K562 (cell line): ENCODE measurements at regions not wholly inside any gene's neighbourhood (a gene's known extent, or its start where the extent isn't known, plus 50 kb on each side); places are given as distances from the start of the nearest gene placed in this dataset.

Experiments
- SPI1 ChIP-seq: IDR thresholded peaks from 2 replicates; pipeline ENCODE4 v1.6.1; 2011; ENCODE audit warnings: low read depth, low read length, control low read depth, borderline replicate concordance
- SREBF1 ChIP-seq: fragments of 150-350 bp; IDR thresholded peaks from 2 replicates; pipeline ENCODE4 v1.6.1; 2014; ENCODE audit warnings: antibody characterized with exemption, low read depth, low read length, borderline replicate concordance
- ZNF431 ChIP-seq: sonication (generic); formaldehyde crosslinking; IDR thresholded peaks from 2 replicates; pipeline ENCODE4 v1.8.0; 2022; ENCODE audit warnings: mild to moderate bottlenecking, missing genetic modification reagents
- ZNF584 ChIP-seq: fragments of 200-800 bp; sonication (Bioruptor generic); IDR thresholded peaks from 2 replicates; pipeline ENCODE4 v1.6.1; 2016; ENCODE audit warnings: low read depth, mild to moderate bottlenecking, missing genetic modification characterization, missing compliant biosample characterization
- TF ChIP-seq, protein P1 (sequence below): fragments of 200-600 bp; sonication (generic); IDR thresholded peaks from one replicate; pipeline ENCODE4 v1.6.1; 2012; ENCODE audit warnings: mild to moderate bottlenecking, low read depth, low read length, inconsistent platforms
- TF ChIP-seq, protein P2 (sequence below): fragments of 250-450 bp; sonication (Bioruptor Pico); IDR thresholded peaks from 2 replicates; pipeline ENCODE4 v1.5.0; 2021
- TF ChIP-seq, protein P3 (sequence below), 2 experiments: fragments of 200-800 bp in 1 of 2; sonication (Bioruptor generic) in 1 of 2; sonication (generic) in 1 of 2; formaldehyde crosslinking in 1 of 2; IDR thresholded peaks in 1 of 2; conservative IDR thresholded peaks in 1 of 2; 2 replicates each; pipeline versions ENCODE4 v1.5.0 to v1.6.1; 2016 to 2020; ENCODE audit warnings: missing compliant biosample characterization in 1 of 2, missing genetic modification characterization in 1 of 2, missing genetic modification reagents in 1 of 2
- TF ChIP-seq, protein P4 (sequence below): fragments of 250-450 bp; sonication (Bioruptor Pico); IDR thresholded peaks from 2 replicates; pipeline ENCODE4 v1.4.0; 2020; ENCODE audit warnings: mild to moderate bottlenecking, moderate library complexity
- TF ChIP-seq, protein P5 (sequence below): sonication (generic); formaldehyde crosslinking; IDR thresholded peaks from 2 replicates; pipeline ENCODE4 v1.8.0; 2022; ENCODE audit warnings: missing genetic modification reagents, mild to moderate bottlenecking, borderline replicate concordance

DNA sequence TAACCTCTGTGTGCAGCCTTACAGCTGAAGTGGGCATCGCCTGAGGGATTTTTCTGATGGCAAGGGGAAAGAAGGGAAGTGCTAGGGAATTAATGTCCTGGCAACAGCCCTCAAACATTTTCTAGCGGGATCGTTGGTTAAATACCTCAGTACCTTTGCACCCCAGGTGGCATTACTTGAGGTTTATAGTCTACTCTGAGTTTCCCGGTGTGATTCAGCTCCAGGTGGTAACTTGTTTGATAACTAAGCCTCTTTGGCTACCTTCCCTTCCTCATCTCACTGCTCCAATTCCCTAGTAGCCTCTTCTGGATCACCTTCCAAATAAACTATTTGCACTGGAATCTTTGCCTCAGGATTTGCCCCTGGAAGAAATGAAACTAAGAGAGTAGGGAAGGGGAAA lies 237.0 kb upstream of the SSTR1 start (continued):
- TF ChIP-seq, protein P1, sequence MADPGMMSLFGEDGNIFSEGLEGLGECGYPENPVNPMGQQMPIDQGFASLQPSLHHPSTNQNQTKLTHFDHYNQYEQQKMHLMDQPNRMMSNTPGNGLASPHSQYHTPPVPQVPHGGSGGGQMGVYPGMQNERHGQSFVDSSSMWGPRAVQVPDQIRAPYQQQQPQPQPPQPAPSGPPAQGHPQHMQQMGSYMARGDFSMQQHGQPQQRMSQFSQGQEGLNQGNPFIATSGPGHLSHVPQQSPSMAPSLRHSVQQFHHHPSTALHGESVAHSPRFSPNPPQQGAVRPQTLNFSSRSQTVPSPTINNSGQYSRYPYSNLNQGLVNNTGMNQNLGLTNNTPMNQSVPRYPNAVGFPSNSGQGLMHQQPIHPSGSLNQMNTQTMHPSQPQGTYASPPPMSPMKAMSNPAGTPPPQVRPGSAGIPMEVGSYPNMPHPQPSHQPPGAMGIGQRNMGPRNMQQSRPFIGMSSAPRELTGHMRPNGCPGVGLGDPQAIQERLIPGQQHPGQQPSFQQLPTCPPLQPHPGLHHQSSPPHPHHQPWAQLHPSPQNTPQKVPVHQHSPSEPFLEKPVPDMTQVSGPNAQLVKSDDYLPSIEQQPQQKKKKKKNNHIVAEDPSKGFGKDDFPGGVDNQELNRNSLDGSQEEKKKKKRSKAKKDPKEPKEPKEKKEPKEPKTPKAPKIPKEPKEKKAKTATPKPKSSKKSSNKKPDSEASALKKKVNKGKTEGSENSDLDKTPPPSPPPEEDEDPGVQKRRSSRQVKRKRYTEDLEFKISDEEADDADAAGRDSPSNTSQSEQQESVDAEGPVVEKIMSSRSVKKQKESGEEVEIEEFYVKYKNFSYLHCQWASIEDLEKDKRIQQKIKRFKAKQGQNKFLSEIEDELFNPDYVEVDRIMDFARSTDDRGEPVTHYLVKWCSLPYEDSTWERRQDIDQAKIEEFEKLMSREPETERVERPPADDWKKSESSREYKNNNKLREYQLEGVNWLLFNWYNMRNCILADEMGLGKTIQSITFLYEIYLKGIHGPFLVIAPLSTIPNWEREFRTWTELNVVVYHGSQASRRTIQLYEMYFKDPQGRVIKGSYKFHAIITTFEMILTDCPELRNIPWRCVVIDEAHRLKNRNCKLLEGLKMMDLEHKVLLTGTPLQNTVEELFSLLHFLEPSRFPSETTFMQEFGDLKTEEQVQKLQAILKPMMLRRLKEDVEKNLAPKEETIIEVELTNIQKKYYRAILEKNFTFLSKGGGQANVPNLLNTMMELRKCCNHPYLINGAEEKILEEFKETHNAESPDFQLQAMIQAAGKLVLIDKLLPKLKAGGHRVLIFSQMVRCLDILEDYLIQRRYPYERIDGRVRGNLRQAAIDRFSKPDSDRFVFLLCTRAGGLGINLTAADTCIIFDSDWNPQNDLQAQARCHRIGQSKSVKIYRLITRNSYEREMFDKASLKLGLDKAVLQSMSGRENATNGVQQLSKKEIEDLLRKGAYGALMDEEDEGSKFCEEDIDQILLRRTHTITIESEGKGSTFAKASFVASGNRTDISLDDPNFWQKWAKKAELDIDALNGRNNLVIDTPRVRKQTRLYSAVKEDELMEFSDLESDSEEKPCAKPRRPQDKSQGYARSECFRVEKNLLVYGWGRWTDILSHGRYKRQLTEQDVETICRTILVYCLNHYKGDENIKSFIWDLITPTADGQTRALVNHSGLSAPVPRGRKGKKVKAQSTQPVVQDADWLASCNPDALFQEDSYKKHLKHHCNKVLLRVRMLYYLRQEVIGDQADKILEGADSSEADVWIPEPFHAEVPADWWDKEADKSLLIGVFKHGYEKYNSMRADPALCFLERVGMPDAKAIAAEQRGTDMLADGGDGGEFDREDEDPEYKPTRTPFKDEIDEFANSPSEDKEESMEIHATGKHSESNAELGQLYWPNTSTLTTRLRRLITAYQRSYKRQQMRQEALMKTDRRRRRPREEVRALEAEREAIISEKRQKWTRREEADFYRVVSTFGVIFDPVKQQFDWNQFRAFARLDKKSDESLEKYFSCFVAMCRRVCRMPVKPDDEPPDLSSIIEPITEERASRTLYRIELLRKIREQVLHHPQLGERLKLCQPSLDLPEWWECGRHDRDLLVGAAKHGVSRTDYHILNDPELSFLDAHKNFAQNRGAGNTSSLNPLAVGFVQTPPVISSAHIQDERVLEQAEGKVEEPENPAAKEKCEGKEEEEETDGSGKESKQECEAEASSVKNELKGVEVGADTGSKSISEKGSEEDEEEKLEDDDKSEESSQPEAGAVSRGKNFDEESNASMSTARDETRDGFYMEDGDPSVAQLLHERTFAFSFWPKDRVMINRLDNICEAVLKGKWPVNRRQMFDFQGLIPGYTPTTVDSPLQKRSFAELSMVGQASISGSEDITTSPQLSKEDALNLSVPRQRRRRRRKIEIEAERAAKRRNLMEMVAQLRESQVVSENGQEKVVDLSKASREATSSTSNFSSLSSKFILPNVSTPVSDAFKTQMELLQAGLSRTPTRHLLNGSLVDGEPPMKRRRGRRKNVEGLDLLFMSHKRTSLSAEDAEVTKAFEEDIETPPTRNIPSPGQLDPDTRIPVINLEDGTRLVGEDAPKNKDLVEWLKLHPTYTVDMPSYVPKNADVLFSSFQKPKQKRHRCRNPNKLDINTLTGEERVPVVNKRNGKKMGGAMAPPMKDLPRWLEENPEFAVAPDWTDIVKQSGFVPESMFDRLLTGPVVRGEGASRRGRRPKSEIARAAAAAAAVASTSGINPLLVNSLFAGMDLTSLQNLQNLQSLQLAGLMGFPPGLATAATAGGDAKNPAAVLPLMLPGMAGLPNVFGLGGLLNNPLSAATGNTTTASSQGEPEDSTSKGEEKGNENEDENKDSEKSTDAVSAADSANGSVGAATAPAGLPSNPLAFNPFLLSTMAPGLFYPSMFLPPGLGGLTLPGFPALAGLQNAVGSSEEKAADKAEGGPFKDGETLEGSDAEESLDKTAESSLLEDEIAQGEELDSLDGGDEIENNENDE, result no peak
- TF ChIP-seq, protein P2, sequence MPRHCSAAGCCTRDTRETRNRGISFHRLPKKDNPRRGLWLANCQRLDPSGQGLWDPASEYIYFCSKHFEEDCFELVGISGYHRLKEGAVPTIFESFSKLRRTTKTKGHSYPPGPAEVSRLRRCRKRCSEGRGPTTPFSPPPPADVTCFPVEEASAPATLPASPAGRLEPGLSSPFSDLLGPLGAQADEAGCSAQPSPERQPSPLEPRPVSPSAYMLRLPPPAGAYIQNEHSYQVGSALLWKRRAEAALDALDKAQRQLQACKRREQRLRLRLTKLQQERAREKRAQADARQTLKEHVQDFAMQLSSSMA (CRISPR knock-in tag), result no peak
- TF ChIP-seq SPI1, result no peak
- TF ChIP-seq, protein P3, sequence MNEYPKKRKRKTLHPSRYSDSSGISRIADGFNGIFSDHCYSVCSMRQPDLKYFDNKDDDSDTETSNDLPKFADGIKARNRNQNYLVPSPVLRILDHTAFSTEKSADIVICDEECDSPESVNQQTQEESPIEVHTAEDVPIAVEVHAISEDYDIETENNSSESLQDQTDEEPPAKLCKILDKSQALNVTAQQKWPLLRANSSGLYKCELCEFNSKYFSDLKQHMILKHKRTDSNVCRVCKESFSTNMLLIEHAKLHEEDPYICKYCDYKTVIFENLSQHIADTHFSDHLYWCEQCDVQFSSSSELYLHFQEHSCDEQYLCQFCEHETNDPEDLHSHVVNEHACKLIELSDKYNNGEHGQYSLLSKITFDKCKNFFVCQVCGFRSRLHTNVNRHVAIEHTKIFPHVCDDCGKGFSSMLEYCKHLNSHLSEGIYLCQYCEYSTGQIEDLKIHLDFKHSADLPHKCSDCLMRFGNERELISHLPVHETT (CRISPR knock-in tag; conservative IDR thresholded peaks at IDR 0.05 in 1 of 2, IDR thresholded peaks at IDR 0.05 in 1 of 2), result no peak
- no peak for TF ChIP-seq ZNF431 (CRISPR knock-in tag)
- TF ChIP-seq, protein P4, sequence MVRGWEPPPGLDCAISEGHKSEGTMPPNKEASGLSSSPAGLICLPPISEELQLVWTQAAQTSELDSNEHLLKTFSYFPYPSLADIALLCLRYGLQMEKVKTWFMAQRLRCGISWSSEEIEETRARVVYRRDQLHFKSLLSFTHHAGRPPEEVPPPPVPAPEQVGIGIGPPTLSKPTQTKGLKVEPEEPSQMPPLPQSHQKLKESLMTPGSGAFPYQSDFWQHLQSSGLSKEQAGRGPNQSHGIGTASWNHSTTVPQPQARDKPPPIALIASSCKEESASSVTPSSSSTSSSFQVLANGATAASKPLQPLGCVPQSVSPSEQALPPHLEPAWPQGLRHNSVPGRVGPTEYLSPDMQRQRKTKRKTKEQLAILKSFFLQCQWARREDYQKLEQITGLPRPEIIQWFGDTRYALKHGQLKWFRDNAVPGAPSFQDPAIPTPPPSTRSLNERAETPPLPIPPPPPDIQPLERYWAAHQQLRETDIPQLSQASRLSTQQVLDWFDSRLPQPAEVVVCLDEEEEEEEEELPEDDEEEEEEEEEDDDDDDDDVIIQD (CRISPR knock-in tag), result no peak
- TF ChIP-seq SREBF1, result no peak
- TF ChIP-seq ZNF584 (CRISPR knock-in tag), result no peak
- TF ChIP-seq, protein P5, sequence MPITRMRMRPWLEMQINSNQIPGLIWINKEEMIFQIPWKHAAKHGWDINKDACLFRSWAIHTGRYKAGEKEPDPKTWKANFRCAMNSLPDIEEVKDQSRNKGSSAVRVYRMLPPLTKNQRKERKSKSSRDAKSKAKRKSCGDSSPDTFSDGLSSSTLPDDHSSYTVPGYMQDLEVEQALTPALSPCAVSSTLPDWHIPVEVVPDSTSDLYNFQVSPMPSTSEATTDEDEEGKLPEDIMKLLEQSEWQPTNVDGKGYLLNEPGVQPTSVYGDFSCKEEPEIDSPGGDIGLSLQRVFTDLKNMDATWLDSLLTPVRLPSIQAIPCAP (CRISPR knock-in tag), result no peak
